Endothelial cell (in vitro differentiated cells): ENCODE measurements at regions not wholly inside any gene's neighbourhood (a gene's known extent, or its start where the extent isn't known, plus 50 kb on each side); places are given as distances from the start of the nearest gene placed in this dataset.

Experiments used
- DNase-seq: peaks from one replicate; pipeline ENCODE4 v3.0.0; 2021; ENCODE audit warnings: low spot score
- H3K27ac Mint-ChIP-seq: one replicate; pipeline ENCODE4 v1.8.0; 2021; ENCODE audit warnings: mixed read lengths, inconsistent platforms; ENCODE audit not compliant: unreplicated experiment
- H3K27me3 Mint-ChIP-seq: one replicate; pipeline ENCODE4 v1.8.0; 2021; ENCODE audit warnings: mild to moderate bottlenecking, moderate library complexity, mixed read lengths, inconsistent platforms; ENCODE audit not compliant: unreplicated experiment
- H3K36me3 Mint-ChIP-seq: one replicate; pipeline ENCODE4 v1.8.0; 2021; ENCODE audit warnings: mild to moderate bottlenecking, low read depth, mixed read lengths, inconsistent platforms; ENCODE audit not compliant: unreplicated experiment
- H3K4me1 Mint-ChIP-seq: one replicate; pipeline ENCODE4 v1.8.0; 2021; ENCODE audit warnings: mild to moderate bottlenecking, mixed read lengths, inconsistent platforms; ENCODE audit not compliant: unreplicated experiment
- H3K4me3 Mint-ChIP-seq: one replicate; pipeline ENCODE4 v1.8.0; 2021; ENCODE audit warnings: mild to moderate bottlenecking, mixed read lengths, inconsistent platforms; ENCODE audit not compliant: unreplicated experiment
- H3K9me3 Mint-ChIP-seq: one replicate; pipeline ENCODE4 v1.8.0; 2021; ENCODE audit warnings: mixed read lengths, inconsistent platforms; ENCODE audit not compliant: unreplicated experiment
- CTCF ChIP-seq: fragments of 200-600 bp; sonication (generic); IDR thresholded peaks from one replicate; pipeline ENCODE4 v1.5.0; 2021; ENCODE audit warnings: antibody characterized with exemption; ENCODE audit not compliant: unreplicated experiment

GRCh38 chr9:119841016-119841415 lies 471.8 kb upstream of the BRINP1 start:
- no peaks in the 10 kb centered on the region for H3K9me3 Mint-ChIP-seq
- no peaks in the 10 kb centered on the region for H3K36me3 Mint-ChIP-seq
- TF ChIP-seq CTCF, result no peak
- no peak for DNase-seq
- peaks cover 7% of the 10 kb centered on the region for H3K27me3 Mint-ChIP-seq
- H3K4me1 Mint-ChIP-seq, result no peaks in the 10 kb centered on the region
- H3K4me3 Mint-ChIP-seq, result no peak overlapping the region
- no peak overlapping the region for H3K27ac Mint-ChIP-seq

- Mint-ChIP-seq H3K27ac (no peak overlapping the region), H3K36me3 (no peaks in the 10 kb centered on the region), H3K27me3 (peaks cover 7% of the 10 kb centered on the region), H3K4me3 (no peak overlapping the region), H3K4me1 (no peaks in the 10 kb centered on the region), H3K9me3 (no peaks in the 10 kb centered on the region)
- TF ChIP-seq CTCF, result no peak
- no peak for DNase-seq
These were observed 470.7 kb upstream of the BRINP1 start for GRCh38 chr9:119839888-119840287.

GRCh38 chr9:119838210-119838609 lies 469.0 kb upstream of the BRINP1 start:
- TF ChIP-seq CTCF, result no peak
- H3K36me3 Mint-ChIP-seq, result no peaks in the 10 kb centered on the region
- no peaks in the 10 kb centered on the region for H3K9me3 Mint-ChIP-seq
- no peak overlapping the region for H3K4me3 Mint-ChIP-seq
- H3K27ac Mint-ChIP-seq, result no peak overlapping the region
- H3K27me3 Mint-ChIP-seq, result peaks cover 10% of the 10 kb centered on the region
- H3K4me1 Mint-ChIP-seq, result no peaks in the 10 kb centered on the region
- no peak for DNase-seq

GRCh38 chr9:119836036-119836435 lies 466.8 kb upstream of the BRINP1 start:
- peaks cover 8% of the 10 kb centered on the region for H3K27me3 Mint-ChIP-seq
- DNase-seq, result no peak
- no peaks in the 10 kb centered on the region for H3K36me3 Mint-ChIP-seq
- no peak overlapping the region for H3K27ac Mint-ChIP-seq
- H3K4me1 Mint-ChIP-seq, result no peaks in the 10 kb centered on the region
- no peak for TF ChIP-seq CTCF
- no peak overlapping the region for H3K4me3 Mint-ChIP-seq
- no peaks in the 10 kb centered on the region for H3K9me3 Mint-ChIP-seq

GRCh38 chr9:119834064-119834620 lies 464.9 kb upstream of the BRINP1 start:
- no peak for TF ChIP-seq CTCF
- no peak for DNase-seq
- no peaks in the 10 kb centered on the region for H3K4me1 Mint-ChIP-seq
- H3K27me3 Mint-ChIP-seq, result peaks cover 6% of the 10 kb centered on the region
- H3K36me3 Mint-ChIP-seq, result no peaks in the 10 kb centered on the region
- H3K9me3 Mint-ChIP-seq, result no peaks in the 10 kb centered on the region
- no peak overlapping the region for H3K4me3 Mint-ChIP-seq
- no peak overlapping the region for H3K27ac Mint-ChIP-seq
